PFSK-1 (cell line): ENCODE measurements at regions not wholly inside any gene's neighbourhood (a gene's known extent, or its start where the extent isn't known, plus 50 kb on each side); places are given as distances from the start of the nearest gene placed in this dataset.

Experiments
- FOXP2 ChIP-seq: optimal IDR thresholded peaks from 2 replicates; pipeline ENCODE3; 2011; ENCODE audit warnings: borderline replicate concordance, control low read depth, inconsistent platforms; ENCODE audit not compliant: insufficient read depth; ENCODE audit errors: extremely low read length, extremely low read depth
- POLR2AphosphoS5 ChIP-seq: IDR thresholded peaks from 2 replicates; pipeline ENCODE4 v1.6.1; 2012; ENCODE audit warnings: low read depth, mild to moderate bottlenecking, control low read depth, low read length, moderate library complexity
- SIN3A ChIP-seq: IDR thresholded peaks from 2 replicates; pipeline ENCODE4 v1.6.1; 2012; ENCODE audit warnings: mild to moderate bottlenecking, low read length, moderate library complexity, borderline replicate concordance; ENCODE audit not compliant: insufficient read depth
- TAF1 ChIP-seq: IDR thresholded peaks from 2 replicates; pipeline ENCODE4 v1.6.1; 2012; ENCODE audit warnings: low read length, control low read depth, borderline replicate concordance; ENCODE audit not compliant: insufficient read depth
- TF ChIP-seq, protein P1 (sequence below), 2 experiments: IDR thresholded peaks; 2 replicates each; pipeline versions ENCODE4 v1.6.1 to v1.8.0; 2011 to 2012; ENCODE audit warnings: low read depth in 2 of 2, low read length in 2 of 2, control low read depth in 1 of 2, inconsistent platforms in 1 of 2, mild to moderate bottlenecking in 1 of 2, moderate library complexity in 1 of 2; ENCODE audit not compliant: insufficient read depth in 1 of 2

DNA sequence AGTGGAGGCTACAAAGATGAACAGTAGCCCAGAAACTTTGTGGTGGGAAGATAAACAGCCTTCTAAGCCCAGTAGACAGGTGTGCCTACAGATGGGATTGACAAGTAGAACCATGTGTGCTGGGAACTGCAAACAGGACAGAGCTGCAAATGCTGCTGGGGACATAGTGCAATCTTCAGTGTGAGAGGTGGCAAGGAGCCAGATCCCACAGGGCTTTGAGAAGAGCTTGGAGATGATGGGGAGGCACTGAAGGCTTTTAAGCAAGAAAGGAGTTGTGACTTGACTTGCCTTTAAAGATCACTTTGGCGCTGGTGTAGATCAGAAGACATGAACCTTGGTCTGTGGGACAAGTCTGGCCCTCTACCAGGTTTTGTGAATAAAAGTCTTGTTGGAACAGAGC lies 675.2 kb downstream of the ACTL7B start:
- TF ChIP-seq, protein P1, sequence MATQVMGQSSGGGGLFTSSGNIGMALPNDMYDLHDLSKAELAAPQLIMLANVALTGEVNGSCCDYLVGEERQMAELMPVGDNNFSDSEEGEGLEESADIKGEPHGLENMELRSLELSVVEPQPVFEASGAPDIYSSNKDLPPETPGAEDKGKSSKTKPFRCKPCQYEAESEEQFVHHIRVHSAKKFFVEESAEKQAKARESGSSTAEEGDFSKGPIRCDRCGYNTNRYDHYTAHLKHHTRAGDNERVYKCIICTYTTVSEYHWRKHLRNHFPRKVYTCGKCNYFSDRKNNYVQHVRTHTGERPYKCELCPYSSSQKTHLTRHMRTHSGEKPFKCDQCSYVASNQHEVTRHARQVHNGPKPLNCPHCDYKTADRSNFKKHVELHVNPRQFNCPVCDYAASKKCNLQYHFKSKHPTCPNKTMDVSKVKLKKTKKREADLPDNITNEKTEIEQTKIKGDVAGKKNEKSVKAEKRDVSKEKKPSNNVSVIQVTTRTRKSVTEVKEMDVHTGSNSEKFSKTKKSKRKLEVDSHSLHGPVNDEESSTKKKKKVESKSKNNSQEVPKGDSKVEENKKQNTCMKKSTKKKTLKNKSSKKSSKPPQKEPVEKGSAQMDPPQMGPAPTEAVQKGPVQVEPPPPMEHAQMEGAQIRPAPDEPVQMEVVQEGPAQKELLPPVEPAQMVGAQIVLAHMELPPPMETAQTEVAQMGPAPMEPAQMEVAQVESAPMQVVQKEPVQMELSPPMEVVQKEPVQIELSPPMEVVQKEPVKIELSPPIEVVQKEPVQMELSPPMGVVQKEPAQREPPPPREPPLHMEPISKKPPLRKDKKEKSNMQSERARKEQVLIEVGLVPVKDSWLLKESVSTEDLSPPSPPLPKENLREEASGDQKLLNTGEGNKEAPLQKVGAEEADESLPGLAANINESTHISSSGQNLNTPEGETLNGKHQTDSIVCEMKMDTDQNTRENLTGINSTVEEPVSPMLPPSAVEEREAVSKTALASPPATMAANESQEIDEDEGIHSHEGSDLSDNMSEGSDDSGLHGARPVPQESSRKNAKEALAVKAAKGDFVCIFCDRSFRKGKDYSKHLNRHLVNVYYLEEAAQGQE (IDR thresholded peaks at IDR 0.05; ENCODE audit: insufficient read depth in 1 of 2, low read depth in 2 of 2, low read length in 2 of 2) = no peak
- TF ChIP-seq SIN3A = no peak
- no peak for TF ChIP-seq POLR2AphosphoS5
- no peak for TF ChIP-seq FOXP2
- TF ChIP-seq TAF1 = no peak

DNA sequence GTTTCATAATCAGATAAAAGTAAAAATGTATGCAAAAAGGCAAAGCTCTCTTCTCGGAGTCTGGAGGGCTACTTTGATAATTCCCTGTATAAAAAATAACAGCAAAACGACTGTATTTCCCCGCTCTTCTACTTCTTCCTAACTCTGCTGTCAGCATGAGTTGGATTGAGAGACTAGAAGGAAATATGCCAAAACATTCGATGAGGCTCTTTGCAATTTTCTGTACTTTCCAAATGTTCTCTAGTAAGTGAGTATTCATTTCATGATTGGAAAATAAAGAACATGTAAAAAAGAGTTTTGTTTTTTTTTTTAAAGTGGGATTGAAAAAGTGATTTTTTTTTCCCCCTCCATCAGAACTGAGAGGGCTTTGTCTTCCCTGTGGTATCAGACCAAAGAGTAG lies 677.5 kb downstream of the ACTL7B start:
- TF ChIP-seq POLR2AphosphoS5 (no peak), TAF1 (no peak), FOXP2 (no peak), SIN3A (no peak)
- TF ChIP-seq, protein P1 (IDR thresholded peaks at IDR 0.05; ENCODE audit: insufficient read depth in 1 of 2, low read depth in 2 of 2, low read length in 2 of 2) = no peak

DNA sequence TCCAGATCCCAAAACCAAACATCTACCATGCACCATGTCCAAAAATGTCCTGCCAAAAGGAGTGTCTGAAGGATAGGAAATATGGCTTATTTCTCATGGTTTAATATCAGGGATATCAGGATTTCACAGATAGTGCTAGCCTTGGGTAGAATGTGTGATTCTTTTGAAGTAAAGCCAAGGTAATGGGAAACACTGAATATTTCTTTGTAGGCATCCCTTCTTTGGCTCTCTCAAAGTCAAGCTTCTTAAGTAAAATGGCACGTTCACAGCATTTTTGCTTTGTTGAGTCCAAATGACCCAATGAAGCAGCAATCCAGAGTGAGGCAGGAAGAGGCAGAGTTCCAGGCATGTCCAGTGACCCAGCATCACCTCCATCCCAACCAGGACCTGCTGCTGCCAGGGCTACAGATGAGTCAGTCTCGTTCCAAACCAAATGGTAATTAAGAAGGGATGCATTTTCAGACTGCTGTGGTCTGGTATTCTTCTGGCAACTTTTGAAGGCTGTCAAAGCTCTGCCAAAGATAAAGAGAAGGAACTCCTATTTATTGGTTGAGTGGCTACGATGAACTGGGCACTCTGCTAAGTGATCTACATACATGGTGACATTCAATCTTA lies 678.8 kb upstream of the KLF4 start:
- TF ChIP-seq FOXP2 = no peak

DNA sequence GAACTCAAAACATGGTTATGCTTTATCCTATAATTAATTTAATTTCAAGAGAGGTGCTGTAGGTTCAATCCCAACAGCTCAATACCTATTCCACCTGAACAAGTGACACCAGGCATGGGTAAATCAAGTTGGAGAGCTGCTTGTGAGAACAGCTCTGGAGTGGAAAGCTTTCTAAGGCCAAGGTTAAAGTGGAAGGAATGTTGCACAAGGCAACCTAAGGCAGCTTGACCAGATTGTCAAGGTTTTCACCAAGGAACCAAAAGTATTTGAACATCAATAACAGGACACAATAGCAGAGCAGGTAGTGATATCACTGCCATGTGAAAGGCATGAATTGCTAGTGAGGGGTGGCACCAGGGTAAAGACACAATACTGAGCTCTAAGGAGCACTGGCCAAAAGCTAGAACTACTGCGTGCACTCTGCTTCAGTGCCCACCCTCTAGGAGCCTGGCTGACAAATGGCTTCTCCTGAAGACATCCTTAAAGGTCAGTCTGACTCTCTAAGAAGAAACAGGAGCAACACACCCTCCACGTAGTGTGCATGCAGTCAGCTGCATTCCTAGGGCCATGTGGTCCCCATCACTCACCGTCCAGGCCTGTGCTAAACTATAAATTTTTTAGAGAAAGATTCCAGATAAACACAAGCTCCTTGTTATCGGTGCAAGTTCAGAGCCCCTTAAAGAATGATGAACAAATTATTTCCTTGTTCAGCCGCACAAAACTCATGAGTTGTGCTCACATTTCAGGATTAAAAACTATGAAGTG lies 677.7 kb upstream of the KLF4 start:
- no peak for TF ChIP-seq SIN3A
- TF ChIP-seq TAF1 = no peak
- TF ChIP-seq, protein P1 (IDR thresholded peaks at IDR 0.05; ENCODE audit: insufficient read depth in 1 of 2, low read depth in 2 of 2, low read length in 2 of 2) = no peak
- no peak for TF ChIP-seq FOXP2
- TF ChIP-seq POLR2AphosphoS5 = no peak

DNA sequence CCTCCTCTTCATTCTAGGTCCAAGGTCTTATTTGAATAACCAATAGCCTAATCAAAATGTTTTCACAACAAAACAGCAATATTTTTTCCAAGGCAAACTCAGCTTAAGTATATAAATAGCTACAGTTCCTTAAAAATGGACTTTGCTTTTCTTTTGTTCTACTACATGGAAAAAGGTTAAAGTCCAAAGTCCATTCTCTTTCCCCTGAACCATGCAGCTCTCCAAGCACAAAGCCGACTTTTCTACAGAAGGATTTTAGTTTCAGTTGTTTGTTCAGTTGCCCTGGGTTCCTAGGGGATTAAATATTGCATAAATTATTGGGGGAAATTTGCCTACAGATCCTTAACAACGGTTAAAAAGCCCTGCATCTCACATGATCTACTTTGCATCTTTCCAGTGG lies 677.0 kb upstream of the KLF4 start:
- TF ChIP-seq TAF1 = no peak
- no peak for TF ChIP-seq FOXP2
- TF ChIP-seq, protein P1 (IDR thresholded peaks at IDR 0.05; ENCODE audit: insufficient read depth in 1 of 2, low read depth in 2 of 2, low read length in 2 of 2) = no peak
- no peak for TF ChIP-seq SIN3A
- no peak for TF ChIP-seq POLR2AphosphoS5
